Hematopoietic multipotent progenitor cell treated with erythropoietin and hydrocortisone succinate and interleukin-3 and kit ligand, for 6 days (in vitro differentiated cells): ENCODE measurements at regions not wholly inside any gene's neighbourhood (a gene's known extent, or its start where the extent isn't known, plus 50 kb on each side); places are given as distances from the start of the nearest gene placed in this dataset.
"Not testable (repeated sequence)": the region's sequence is repeated elsewhere in the genome, so short reads cannot be mapped to it uniquely, and the experiment has no call there.

Experiments used
- DNase-seq: peaks from one replicate; pipeline ENCODE4 v3.0.0-alpha.2; 2015

DNA sequence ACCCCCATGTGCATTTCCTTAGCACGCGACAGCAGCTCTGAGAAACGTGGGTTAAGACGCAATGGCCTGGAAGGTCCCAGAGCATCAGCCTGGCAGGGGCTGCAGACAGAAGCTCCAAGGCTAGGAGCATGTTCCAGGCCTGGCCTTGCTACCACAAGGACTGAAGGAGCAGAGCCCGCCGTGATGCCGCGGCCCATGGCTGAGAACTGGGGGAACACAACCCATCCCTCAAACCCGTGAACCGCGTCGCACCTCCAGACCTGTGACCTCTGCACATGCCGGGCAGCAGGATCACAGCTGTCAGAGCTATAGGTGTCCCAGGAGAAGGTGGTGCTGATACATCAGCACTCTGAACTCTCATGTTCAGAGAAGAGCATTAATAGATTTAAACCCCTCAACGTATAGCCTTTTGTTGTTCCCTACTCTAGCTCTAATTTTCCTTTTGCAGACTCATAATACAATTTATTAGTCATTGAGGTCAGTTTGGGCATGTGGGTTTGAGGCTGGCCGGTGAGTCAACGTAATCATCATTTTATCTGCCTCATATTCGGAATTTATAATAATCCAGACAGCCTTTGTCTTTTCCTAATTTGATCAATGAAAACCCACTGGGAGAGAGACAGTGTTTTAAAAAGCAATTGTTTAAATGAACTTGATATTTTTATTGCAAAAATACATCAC, 222.5 kb upstream of the TCERG1L start:
- no peak for DNase-seq

DNA sequence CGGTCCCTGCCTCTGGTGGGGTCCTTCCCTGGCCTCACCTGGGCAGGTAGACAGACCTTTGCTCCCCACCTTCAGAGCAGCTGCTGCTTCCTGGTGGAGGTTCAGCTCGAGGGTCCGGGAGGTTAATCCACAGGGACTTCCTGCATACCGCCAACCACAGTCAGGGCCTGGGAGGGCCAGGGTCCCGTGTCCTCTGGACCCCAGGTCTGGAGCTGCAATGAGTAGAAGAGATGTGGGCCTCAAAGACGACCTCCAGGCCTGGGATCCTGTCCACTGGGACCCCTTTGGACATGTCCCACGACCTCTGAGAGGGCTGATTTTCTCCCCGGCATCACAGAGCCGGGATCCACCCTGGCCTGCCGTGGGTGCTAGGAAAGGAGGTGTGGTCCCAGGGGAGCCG, 223.3 kb upstream of the TCERG1L start:
- DNase-seq: no peak

DNA sequence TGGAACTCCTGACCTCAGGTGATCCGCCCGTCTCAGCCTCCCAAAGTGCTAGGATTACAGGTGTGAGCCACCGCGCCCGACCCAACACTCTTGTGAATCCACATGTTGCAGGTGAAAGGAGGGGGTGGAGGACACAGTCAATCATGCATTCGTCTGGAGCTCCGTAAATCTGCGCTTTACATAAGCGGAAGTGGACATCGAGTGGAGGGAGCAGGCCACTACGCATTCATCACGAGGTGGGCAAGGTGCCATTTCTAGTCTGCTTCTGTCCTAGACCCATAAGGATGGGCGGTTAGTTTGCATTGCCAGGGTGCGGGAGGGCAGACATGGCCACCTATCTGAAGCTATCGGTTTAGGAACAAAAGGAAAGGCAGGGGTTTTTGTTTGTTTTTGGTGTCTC, 225.2 kb upstream of the TCERG1L start:
- DNase-seq: no peak

DNA sequence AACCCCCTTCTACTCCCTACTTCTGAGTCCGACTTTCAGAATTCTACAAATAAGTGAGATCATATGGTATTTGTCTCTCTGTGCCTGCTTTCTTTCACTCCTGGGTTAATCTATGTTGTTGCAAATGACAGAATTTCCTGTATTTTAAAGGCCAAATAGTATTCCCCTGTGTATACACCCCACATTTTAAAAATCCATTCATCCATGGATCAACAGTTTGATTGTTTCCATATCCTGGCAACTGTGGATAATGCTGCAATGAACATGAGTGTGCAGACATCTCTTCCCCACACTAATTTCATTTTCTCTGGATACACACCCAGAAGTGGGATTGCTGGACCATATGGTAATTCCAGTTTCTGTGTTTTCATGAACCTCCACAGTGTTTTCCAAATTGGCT, 225.8 kb upstream of the TCERG1L start:
- DNase-seq: no peak

DNA sequence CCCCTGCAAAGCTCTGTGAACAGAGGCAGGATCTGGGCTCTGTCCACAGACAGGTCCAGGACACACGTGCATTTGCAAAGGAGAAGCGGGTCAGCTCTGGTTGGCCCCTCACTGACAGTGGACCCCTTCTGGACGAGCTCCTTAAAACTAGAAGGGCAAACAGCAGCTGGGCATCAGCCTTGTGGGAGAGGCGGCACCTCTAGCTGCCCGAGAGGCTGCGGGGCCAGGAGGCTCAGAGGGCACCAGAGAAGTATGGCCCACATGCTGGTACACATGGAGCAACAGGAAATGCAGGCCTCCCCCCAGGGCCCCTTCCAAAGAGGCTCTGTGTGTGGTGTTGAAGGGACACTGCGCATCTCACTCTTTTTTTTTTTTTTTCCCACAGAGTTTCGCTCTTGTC, 233.0 kb upstream of the TCERG1L start:
- no peak for DNase-seq

DNA sequence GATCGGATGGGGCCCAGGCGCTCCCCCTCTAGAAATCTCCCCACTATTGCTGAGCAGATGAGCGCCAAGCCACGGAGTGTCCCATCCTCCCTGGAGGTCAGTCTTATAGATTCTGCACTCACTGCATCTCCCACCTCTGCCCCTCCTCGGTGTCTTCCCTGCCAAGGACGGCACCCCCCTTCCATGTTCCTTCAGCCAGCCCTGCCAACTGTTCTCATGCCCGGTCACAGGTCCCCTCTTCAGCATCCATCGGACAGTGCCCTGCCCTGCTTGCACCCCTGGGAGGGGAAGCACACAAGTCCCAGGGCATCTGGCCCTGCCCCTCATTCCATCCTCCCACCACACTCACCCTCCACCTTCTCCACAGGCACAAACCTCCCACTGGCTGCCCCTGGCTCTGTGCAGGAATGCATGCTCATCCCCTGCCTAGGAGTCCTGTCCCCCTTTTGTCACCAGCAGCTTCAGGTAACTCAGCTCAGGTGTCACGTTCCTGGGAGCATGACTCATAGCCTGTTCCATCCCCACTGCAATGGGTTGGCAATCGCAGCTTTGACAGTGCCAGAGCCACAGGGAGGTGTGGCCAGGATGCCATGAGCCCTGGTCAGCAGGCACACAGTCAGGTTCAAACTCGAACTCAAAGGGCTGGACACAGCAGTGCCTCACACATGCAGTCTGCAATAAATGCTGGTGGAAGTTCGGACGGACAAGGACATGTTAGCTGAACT, 234.7 kb upstream of the TCERG1L start:
- DNase-seq: no peak

DNA sequence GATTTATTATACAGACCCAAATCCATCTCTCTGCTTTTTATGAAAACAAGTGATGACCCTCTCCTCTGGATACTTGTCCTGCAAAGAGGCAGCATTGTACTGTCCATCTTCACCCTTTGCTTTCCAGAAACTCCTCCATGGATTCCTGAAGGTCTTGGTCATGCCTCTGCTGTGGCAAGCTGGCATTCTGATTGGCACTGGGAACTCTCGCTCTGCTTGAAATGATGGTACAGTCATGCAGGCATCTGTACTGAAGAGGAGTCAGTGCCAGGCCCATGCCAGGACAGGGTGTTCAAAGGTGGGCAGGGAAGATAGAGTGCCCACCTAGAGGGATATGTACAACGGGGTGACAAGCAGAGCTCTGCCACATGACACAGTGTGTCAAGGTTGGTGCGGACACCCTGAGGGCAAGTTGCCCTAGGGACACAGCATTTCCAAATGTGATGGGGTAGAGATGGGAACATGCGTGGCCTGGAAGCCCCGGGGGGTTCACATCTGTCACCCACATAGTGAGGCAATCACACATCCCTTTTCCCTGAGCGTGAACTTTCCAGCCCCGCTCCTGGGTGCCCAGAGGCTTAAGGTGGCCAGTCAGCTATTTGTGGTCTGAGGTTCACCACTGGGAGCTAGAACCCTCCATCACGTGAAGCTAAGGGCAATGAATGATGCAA, 235.7 kb upstream of the TCERG1L start:
- no peak for DNase-seq

DNA sequence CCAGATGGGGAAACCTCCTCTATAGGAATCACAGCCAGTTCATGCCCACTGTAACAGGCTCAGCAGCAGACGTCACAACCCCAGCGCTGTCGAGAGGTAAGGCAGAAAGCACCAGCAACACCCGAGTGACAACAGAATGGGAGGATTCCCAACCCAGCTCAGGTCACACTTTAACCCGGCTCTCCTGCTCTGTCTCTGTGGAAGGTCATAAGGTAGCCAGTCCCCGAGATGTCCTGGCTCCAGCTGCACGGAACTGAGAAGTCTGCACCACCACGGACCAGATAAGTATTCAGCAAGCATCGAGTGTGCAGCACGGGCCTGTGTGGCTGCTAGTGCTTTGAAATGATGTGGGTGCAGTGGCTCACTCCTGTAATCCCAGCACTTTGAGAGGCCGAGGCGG, 236.7 kb upstream of the TCERG1L start:
- no peak for DNase-seq

DNA sequence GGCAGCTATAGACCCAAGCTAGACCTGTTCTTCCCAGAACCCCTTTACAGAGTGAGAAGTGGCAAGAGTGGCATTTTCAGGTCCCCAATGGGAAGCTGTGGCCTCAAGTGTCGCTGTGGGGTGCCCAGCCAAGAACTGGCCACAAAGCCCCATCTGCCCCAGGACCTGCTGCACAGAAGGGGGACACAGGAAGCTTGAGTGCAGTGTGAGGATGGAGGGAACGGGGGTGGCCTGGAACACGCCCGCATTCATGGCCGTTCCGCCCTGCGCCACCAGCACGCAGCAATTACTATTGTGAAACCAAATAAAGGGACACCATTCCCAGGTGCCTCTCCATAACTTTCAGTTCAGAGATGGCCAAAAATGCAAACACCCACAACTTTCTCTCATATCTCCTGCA, 237.6 kb upstream of the TCERG1L start:
- no peak for DNase-seq

DNA sequence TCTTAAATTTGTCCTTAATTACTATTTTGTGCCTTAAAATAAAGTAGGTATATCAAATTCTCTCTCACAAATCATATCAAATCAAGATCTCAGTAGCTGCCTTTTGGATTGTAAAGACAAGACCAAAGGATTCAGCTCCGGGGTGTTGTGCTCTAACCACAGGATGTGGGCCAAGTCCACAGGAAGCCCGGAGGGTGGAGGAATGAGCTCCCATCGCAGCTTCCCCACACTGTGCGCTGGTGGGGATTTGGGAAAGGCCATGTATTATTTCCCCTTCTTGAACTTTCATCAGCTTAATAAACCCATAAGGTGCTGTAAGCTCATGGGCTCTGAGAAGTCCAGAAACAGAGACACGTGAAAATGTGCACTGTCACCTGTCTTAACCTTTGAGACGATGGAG, 241.6 kb upstream of the TCERG1L start:
- DNase-seq: no peak

DNA sequence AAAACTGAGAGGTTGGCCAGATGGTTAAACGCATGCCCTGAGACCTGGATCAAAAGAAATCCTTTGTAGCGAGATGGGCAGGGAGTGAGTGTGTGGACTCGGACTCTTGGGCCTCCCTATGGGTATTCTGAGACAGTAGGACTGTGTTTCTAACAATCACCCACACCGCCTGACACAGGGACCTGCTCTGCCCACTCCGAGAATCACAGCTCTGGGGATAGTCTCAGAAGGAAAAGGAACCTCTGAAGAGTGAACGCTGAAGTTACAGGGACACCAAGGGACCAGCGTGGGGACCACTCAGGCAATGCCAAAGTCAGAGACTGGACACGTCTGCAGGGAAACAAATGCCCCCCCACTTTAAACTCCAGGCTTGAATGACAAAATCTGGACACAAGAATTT, 242.1 kb upstream of the TCERG1L start:
- no peak for DNase-seq

DNA sequence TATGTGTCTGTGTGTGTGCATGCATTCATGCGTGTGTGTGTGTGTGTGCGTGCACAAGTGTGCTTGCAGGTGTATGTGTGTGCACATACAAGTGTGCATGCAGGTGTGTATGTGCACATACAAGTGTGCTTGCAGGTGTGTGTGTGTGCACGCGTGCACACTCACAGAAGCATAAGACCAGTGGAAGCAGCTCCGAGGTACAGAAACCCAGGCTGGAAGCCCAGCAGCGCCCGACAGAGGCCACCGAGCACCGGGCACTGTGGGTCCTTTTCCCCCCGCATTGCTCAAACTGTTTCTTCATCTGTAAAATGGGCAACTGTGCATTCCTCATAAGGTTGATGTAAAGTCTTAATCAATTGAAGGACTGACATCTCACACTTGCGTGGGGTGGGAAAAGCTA, 243.3 kb upstream of the TCERG1L start:
- DNase-seq: no peak

DNA sequence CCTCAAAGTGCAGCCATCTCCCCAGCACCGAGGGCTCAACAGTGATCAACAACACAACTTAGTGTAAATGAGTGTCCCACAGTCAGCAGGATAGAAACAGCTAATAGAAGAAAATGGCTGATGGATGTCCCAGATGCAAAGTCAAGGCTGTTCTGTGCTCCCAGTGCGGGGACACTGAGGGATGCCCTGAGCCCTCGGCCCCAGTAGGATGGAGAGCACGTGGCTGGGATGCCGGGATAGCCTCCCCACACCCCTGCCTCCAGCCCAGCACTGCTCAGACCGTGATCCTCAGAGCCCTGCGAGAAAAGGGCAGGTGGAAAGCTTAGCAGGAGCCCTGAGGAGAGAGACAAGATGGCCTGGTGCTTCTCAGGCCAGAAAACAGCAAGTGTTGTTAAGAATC, 243.9 kb upstream of the TCERG1L start:
- DNase-seq: no peak

DNA sequence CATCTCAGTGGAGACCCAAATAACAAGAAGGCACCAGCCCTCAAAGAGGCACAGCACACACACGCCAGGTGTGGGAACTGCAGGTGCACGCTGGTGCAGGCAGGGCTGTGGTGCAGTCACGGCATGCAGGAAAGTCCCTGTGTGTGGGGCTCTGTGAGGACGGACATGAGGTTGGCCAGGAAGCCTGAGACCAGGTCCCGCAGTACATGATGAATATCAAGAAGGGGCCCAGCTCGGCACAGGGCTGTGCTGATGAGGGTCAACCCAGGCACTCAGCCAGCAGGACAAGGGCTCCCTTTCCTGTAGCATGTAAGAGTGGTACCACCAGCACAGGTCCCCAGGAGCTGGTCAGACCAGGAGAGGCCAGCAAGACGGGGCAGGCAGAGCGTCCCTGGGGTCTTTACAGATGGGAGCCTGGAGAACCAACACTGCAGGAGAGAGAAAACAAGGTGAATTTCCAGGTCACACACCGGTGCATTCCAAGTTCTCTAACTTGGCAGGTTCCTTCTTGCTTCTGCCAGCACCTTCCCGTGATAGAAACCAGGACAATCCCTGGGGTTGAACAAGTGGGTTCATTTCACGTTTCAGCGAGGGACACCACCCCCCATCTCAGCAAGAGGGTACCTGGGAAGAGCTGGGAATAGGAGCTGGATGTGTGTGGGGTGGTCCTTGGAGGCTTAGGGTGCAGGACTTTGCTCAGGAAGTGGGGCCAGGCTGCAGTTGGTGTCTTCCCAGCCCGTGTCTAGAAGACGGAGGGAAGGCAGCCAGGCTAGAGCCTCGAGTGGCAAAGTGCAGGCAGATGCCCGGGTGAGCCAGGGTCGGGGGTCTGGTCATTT, 244.8 kb upstream of the TCERG1L start:
- no peak for DNase-seq

DNA sequence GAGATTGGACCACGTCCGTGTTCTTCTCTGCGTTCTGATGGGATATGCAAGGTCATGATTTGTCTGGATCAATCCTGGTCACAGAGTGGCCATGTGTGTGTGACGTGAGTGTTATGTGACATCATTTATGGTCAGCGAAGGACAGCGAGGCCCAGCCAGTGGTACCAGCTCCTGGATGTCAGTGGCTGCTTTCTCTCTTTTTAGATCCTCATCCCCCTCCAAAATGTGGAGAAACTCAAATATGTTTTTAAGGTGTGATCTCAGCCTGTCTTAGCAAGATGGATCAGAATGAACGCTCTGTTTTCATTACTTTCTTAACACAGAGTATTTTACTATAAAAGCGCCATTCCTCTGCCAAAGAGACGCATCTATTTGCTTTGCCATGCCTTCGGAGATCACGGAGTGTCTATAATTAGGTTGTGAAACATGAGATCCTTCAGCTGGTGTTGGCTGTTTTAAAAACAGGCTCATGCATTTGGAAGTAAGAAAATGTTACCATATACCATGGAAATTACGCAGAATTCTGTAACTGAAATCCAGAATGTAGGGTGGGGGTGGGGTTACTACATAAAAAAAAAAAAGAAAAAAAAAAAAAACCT, 245.5 kb upstream of the TCERG1L start:
- DNase-seq: no peak

DNA sequence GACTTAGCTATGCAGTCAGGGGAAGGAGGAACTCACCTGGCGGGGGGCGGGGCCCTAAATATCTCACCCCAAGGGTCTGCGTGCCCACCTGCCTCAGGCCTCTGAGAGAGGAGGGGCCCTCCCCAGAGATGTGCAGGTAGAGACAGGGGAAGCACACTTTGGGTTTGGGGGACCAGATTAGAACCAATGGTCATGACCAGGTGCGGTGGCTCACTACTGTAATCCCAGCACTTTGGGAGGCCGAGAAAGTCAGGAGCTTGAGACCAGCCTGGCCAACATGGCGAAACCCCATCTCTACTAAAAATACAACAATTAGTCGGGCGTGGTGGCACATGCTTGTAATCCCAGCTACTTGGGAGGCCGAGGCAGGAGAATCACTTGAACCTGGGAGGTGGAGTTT, 246.4 kb upstream of the TCERG1L start:
- not testable (repeated sequence) for DNase-seq

DNA sequence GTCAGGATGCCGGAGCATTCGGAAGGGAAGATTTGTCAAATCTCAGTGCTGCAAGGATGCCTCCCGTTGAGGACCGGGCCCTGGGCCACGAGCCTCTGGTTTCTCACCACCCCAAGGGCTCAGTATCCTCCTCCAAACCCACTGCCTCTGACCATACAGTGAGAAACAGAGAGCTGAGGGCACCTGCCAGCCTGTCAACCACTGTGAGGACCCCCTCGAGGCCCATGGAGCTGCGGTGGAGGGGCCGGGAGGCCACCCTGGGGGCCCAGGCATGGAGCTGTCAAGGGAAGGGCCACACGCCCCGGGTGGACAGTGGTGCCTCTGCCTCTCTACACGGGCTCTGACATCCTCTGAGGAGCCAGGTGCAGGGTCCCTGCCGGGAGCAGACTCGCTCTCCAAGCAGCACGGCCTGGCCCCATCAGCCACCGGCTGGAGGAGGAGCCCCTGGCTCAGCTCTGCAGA, 248.0 kb upstream of the TCERG1L start:
- no peak for DNase-seq

DNA sequence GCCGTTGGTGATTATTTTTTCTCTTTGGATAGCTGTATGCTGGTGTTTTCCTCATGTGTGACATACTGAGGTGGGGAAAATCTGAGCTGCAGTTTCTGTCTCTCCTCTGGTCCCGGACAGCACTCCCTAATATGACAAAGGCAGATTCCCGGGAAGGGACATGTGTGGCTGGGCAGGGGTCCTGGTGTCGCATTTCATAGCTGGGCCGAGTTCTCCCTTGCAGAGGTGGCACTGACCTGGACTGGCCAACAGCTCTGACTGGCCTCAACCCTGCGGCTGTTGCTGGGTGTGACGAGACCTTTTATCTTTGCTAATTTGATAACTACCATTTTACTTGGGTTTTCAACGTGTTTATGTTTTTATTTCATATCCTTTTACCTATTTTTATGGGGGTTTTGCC, 248.6 kb upstream of the TCERG1L start:
- no peak for DNase-seq

DNA sequence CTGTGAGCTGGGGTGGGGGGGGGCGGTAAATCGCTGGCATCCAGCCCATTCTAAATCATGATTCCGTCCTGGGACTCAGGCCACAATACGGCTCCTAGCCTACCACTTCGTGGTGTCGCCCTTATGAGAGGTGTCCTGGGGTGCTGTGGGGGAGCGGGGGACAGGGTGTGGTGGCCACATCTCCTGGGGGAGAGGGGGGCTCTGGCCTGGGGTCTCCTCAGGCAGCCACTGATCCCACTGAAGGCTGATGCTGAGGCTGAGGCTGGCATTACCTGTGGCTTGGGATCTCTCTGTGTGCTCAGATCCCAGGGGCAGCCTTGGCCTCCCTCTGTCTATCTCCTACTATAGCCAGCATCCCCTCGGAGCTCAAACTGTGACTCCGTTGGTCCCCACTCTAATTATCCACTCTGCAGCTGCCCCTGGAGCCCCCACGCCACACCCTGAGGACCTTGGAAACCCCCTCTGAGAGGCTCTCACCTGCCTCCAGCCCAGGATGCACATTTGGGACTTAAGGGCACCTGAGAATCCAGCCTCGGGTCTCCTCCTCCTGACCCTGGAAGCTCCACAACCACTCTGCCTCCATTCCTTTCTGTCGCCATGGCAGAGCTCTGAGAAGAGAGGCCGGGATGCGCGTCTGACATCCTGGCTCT, 249.3 kb upstream of the TCERG1L start:
- no peak for DNase-seq

DNA sequence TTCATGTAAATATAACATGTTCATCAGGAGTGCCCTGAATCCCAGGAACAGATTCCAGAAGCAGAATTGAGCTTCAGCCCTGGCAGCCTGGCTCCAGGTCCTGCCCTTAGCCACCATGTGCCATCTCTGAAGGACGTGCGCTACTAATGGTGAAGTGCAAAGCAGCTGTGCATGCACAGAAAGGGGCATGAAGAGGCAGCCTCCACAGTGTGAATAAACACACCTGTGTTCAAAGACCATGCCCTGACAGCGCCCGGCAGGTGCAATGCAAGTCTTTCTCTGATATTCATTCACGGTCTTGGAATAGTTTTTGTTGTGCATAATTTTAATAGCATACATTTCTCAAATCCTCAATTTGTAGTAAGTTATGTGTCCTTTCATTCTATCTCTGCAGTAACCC, 250.4 kb upstream of the TCERG1L start:
- DNase-seq: no peak

DNA sequence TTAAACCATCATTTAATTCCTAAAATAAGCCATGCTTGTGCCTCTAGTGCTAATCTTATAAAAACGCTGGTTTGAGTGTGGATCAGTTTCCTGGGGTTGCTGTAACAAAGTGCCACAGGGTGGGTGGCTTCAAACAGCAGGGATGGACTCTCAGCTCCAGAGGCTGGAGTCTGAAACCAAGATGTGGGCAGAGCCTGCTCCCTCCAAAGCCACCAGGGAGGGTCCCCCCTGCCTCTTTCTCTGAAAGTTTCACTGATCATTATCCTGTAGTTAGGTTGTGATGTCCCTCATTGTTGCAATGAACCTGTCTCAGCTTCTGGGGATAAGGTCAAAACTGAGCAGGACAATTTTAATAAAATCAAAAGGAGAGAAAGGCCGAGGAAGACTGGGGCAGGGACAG, 251.9 kb upstream of the TCERG1L start:
- no peak for DNase-seq
